BJ (cell line): ENCODE measurements at regions not wholly inside any gene's neighbourhood (a gene's known extent, or its start where the extent isn't known, plus 50 kb on each side); places are given as distances from the start of the nearest gene placed in this dataset.
A peak's percentile ranks its signal among the peaks of the same experiment; 100 is the strongest.
"Not testable (repeated sequence)": the region's sequence is repeated elsewhere in the genome, so short reads cannot be mapped to it uniquely, and the experiment has no call there.

Experiments used
- CTCF ChIA-PET: fragments of 350-600 bp; formaldehyde crosslinking; extraction: SDS; loops from one replicate; lab custom pipeline; 2021; ENCODE audit warnings: antibody characterized with exemption, inconsistent platforms; lab: Yijun Ruan, JAX
- POLR2A ChIA-PET: fragments of 300-600 bp; sonication (Branson Sonifier 250); formaldehyde crosslinking; extraction: SDS; loops from one replicate; lab custom pipeline; 2021; ENCODE audit warnings: antibody characterized with exemption; lab: Charles Lee
- DNase-seq: peaks from one replicate; pipeline ENCODE4 v3.0.0-alpha.2; 2011; ENCODE audit warnings: low read depth
- H3K27me3 ChIP-seq: 2 replicates; pipeline ENCODE4 v1.6.0; 2011; ENCODE audit warnings: low read length; ENCODE audit not compliant: control insufficient read depth, insufficient read depth
- H3K36me3 ChIP-seq: 2 replicates; pipeline ENCODE4 v1.5.1; 2011; ENCODE audit warnings: low read length; ENCODE audit not compliant: control insufficient read depth, insufficient read depth
- H3K4me3 ChIP-seq: 2 replicates; pipeline ENCODE4 v1.5.1; 2011; ENCODE audit warnings: low read depth, mild to moderate bottlenecking, control low read depth, low read length
- TF ChIP-seq, protein P1 (sequence below): IDR thresholded peaks from 2 replicates; pipeline ENCODE4 v1.5.1; 2011; ENCODE audit warnings: low read depth, mild to moderate bottlenecking, control low read depth, inconsistent platforms, low read length, moderate library complexity; ENCODE audit not compliant: insufficient read depth

DNA sequence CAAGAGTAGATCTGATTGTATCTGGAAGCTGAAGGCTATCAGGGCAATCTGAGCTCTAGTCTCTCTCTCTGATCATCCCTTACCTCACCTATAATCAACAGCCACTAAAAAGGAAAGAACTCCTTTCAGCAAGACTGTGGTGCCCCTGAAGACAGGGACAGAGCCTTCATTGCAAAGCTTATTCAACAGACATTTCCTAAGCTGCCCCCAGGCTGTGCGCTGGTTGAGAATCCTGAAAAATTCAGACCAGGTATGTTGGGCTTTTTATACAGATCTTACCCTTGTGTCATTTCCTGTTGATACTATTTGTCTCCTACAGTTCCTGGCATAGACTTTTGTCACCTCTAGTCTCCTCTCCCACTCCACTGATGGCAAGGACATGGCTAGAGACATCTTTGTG, 63.3 kb upstream of the PLA2G4A start:
- CTCF ChIA-PET = interaction anchor here (0.5 kb wide), 1 partner anchor 39 kb away, joined by 4 read pairs; no protein-coding TSS in a partner anchor
- DNase-seq = no peak
- POLR2A ChIA-PET = no interaction called here

DNA sequence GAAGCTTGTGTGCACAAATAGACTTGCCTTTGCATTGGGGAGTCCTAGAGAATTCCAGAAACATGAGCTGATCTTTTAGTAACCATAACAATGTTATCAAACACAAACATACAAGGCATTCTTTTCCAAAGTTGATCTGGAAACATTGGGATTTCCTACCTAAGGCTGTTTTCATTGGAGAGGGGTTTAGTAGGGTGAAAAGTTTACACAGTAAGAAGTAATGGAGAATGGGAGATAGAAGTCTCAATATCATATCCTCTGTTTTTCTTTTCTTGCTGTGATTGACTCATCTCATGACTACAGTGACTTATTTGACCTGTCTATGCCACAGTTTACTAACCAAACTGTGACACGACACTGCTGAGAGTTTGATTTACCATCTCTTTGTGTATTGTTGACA, 65.6 kb upstream of the PLA2G4A start:
- peak; percentile 6 for DNase-seq
- POLR2A ChIA-PET = no interaction called here
- no peaks in the 10 kb centered on the region for H3K27me3 ChIP-seq
- CTCF ChIA-PET = no interaction called here
- no peak overlapping the region for H3K4me3 ChIP-seq
- TF ChIP-seq, protein P1, sequence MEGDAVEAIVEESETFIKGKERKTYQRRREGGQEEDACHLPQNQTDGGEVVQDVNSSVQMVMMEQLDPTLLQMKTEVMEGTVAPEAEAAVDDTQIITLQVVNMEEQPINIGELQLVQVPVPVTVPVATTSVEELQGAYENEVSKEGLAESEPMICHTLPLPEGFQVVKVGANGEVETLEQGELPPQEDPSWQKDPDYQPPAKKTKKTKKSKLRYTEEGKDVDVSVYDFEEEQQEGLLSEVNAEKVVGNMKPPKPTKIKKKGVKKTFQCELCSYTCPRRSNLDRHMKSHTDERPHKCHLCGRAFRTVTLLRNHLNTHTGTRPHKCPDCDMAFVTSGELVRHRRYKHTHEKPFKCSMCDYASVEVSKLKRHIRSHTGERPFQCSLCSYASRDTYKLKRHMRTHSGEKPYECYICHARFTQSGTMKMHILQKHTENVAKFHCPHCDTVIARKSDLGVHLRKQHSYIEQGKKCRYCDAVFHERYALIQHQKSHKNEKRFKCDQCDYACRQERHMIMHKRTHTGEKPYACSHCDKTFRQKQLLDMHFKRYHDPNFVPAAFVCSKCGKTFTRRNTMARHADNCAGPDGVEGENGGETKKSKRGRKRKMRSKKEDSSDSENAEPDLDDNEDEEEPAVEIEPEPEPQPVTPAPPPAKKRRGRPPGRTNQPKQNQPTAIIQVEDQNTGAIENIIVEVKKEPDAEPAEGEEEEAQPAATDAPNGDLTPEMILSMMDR = no peak
- no peaks in the 10 kb centered on the region for H3K36me3 ChIP-seq

More for the DNA sequence above, 63.3 kb upstream of the PLA2G4A start:
- no peaks in the 10 kb centered on the region for H3K36me3 ChIP-seq
- TF ChIP-seq, protein P1 = no peak
- H3K27me3 ChIP-seq = no peaks in the 10 kb centered on the region
- H3K4me3 ChIP-seq = no peak overlapping the region

DNA sequence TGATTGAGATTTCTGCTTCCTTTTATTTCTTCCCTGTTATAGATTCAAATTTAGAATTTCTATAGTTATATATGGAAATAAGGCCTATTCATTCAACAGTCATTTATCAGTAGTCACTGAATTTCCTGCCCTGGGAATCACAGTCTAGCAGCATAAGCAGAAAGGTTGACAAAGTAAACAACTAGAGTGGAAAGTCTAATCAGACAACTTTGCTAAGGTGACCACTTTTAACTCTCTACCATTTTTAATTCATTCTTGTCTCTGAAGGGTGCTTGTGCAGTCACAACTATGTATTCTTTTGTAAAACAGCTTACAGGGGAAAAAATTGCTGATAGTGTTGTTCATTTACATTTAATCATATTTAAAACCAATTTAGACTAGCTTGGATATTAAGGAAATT, 66.1 kb upstream of the PLA2G4A start:
- Histone ChIP-seq H3K36me3 (no peaks in the 10 kb centered on the region), H3K27me3 (no peaks in the 10 kb centered on the region), H3K4me3 (no peak overlapping the region)
- TF ChIP-seq, protein P1 = no peak
- ChIA-PET POLR2A (no interaction called here), CTCF (no interaction called here)
- DNase-seq = no peak

DNA sequence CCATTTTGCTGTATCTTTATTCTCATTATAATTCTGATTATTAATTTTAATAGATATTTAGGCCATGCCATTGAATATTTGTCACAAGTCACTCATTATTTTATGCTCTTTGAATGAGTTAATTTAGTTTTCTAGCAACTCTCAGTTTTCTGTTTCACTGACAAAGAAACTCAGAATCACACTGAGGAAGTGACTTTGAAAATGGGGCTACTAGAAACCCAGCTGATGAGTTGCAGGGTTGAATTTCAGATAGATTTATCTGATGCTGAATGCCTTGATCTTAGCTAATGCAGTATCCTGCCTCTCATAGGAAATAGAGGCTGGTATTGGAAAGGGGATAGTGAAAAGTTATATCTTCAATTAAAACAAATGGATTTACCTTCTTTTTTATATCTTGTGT, 67.4 kb upstream of the PLA2G4A start:
- ChIA-PET CTCF (no interaction called here), POLR2A (no interaction called here)
- TF ChIP-seq, protein P1 = no peak

DNA sequence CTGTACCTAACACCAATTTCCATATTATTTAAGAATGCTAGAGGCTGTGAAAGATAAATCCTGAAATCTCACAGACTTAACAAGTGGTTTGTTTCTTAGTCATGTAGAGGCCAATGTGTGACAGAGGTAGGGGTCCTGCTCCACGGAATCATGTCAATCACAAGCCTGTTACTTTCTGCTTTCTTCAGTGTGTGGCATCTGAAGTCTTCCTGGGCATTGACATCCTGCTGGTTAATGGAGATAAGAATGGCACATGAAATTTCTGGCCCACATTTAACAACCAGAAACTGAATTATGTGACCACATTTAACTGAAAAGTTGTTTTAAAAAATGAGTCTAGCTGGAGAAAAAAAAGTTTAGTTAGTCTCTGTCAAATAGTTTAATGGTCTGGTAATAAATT, 68.3 kb upstream of the PLA2G4A start:
- TF ChIP-seq, protein P1 = no peak
- ChIA-PET POLR2A (no interaction called here), CTCF (interaction anchor here (0.5 to 0.6 kb wide), 3 partner anchors 217 to 388 kb away, joined by 3 read pairs; no protein-coding TSS in a partner anchor)
- no peak for DNase-seq
- Histone ChIP-seq H3K36me3 (no peaks in the 10 kb centered on the region), H3K4me3 (no peak overlapping the region), H3K27me3 (no peaks in the 10 kb centered on the region)

More for the DNA sequence above, 67.4 kb upstream of the PLA2G4A start:
- H3K36me3 ChIP-seq = no peaks in the 10 kb centered on the region
- H3K4me3 ChIP-seq = no peak overlapping the region
- no peak for DNase-seq
- no peaks in the 10 kb centered on the region for H3K27me3 ChIP-seq

DNA sequence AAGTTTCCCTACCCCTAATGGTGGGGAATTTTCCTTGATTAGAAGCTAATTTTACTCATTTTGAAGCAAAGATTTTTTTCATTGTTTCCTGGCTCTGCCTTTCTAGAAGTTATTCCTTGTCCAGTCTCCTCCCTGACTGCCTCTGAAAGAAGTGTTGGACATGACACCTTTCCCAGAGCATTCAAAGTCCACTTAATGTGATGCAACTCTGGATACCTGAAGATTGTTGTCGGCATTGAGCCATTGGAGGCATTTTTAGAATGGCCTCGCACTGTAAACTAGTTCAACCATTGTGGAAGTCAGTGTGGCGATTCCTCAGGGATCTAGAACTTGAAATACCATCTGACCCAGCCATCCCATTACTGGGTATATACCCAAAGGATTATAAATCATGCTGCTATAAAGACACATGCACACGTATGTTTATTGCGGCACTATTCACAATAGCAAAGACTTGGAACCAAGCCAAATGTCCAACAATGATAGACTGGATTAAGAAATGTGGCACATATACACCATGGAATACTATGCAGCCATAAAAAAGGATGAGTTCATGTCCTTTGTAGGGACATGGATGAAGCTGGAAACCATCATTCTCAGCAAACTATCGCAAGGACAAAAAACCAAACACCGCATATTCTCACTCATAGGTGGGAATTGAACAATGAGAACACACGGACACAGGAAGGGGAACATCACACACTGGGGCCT, 69.7 kb upstream of the PLA2G4A start:
- H3K4me3 ChIP-seq, CTCF ChIA-PET, DNase-seq, POLR2A ChIA-PET, H3K27me3 ChIP-seq, H3K36me3 ChIP-seq: not testable (repeated sequence)
